ENCODE measurements at regions not wholly inside any gene's neighbourhood (a gene's known extent, or its start where the extent isn't known, plus 50 kb on each side); places are given as distances from the start of the nearest gene placed in this dataset.

- H3K27ac ChIP-seq: no peak overlapping the region
- no peaks in the 10 kb centered on the region for H3K36me3 ChIP-seq
- no peaks in the 10 kb centered on the region for H3K4me1 ChIP-seq
- H3K9me3 ChIP-seq: no peaks in the 10 kb centered on the region
- H3K27me3 ChIP-seq: no peaks in the 10 kb centered on the region
- 0% methylated on average over 2 of the region's 2 CpGs for WGBS (ENCODE audit: insufficient coverage, low coverage, low lambda C conversion rate, missing lambda C conversion rate)
- no peak overlapping the region for H3K4me3 ChIP-seq
- intact Hi-C loops (cut with DNase I): no loop called here
- ATAC-seq: no peak
- TF ChIP-seq, protein P1, sequence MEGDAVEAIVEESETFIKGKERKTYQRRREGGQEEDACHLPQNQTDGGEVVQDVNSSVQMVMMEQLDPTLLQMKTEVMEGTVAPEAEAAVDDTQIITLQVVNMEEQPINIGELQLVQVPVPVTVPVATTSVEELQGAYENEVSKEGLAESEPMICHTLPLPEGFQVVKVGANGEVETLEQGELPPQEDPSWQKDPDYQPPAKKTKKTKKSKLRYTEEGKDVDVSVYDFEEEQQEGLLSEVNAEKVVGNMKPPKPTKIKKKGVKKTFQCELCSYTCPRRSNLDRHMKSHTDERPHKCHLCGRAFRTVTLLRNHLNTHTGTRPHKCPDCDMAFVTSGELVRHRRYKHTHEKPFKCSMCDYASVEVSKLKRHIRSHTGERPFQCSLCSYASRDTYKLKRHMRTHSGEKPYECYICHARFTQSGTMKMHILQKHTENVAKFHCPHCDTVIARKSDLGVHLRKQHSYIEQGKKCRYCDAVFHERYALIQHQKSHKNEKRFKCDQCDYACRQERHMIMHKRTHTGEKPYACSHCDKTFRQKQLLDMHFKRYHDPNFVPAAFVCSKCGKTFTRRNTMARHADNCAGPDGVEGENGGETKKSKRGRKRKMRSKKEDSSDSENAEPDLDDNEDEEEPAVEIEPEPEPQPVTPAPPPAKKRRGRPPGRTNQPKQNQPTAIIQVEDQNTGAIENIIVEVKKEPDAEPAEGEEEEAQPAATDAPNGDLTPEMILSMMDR (IDR thresholded peaks at IDR 0.05): no peak
- TF ChIP-seq POLR2A (IDR thresholded peaks at IDR 0.05): no peak
- DNase-seq: no peak
Measured at GRCh38 chr5:166369807-166370206, 1921.6 kb upstream of the WWC1 start.

GRCh38 chr5:166370928-166371690 is 1920.3 kb upstream of the WWC1 start:
- Histone ChIP-seq H3K36me3 (no peaks in the 10 kb centered on the region), H3K4me3 (peak overlapping the region in 2 of 3 donors; percentile 4 to 15), H3K27me3 (no peaks in the 10 kb centered on the region), H3K4me1 (no peaks in the 10 kb centered on the region), H3K9me3 (no peaks in the 10 kb centered on the region), H3K27ac (no peak overlapping the region)
- ATAC-seq (peak in 1 of 4 donors; percentile 25), DNase-seq (no peak)
- TF ChIP-seq, protein P1 (IDR thresholded peaks at IDR 0.05): no peak
- no peak for TF ChIP-seq POLR2A (IDR thresholded peaks at IDR 0.05)
- 63% methylated on average over 6 of the region's 6 CpGs for WGBS (ENCODE audit: insufficient coverage, low coverage, low lambda C conversion rate, missing lambda C conversion rate)
- intact Hi-C loops (cut with DNase I): no loop called here

- Histone ChIP-seq H3K36me3 (no peaks in the 10 kb centered on the region), H3K4me3 (no peak overlapping the region), H3K27ac (no peak overlapping the region), H3K9me3 (no peaks in the 10 kb centered on the region), H3K4me1 (no peaks in the 10 kb centered on the region), H3K27me3 (no peaks in the 10 kb centered on the region)
- intact Hi-C loops (cut with DNase I): no loop called here
- DNase-seq: no peak
- TF ChIP-seq, protein P1 (IDR thresholded peaks at IDR 0.05): no peak
- TF ChIP-seq POLR2A (IDR thresholded peaks at IDR 0.05): no peak
- WGBS (ENCODE audit: insufficient coverage, low coverage, low lambda C conversion rate, missing lambda C conversion rate): 58% methylated on average over 2 of the region's 2 CpGs
- ATAC-seq: no peak
Measured at GRCh38 chr5:166373817-166374216, 1917.6 kb upstream of the WWC1 start.

GRCh38 chr5:166377756-166378155 is 1913.7 kb upstream of the WWC1 start:
- Histone ChIP-seq H3K4me3 (no peak overlapping the region), H3K27me3 (no peaks in the 10 kb centered on the region), H3K4me1 (no peaks in the 10 kb centered on the region), H3K9me3 (no peaks in the 10 kb centered on the region), H3K27ac (no peak overlapping the region), H3K36me3 (no peaks in the 10 kb centered on the region)
- TF ChIP-seq, protein P1 (IDR thresholded peaks at IDR 0.05): no peak
- TF ChIP-seq POLR2A (IDR thresholded peaks at IDR 0.05): no peak
- WGBS (ENCODE audit: insufficient coverage, low coverage, low lambda C conversion rate, missing lambda C conversion rate): 70% methylated on average over 6 of the region's 6 CpGs
- intact Hi-C loops (cut with DNase I): no loop called here
- ATAC-seq: no peak
- DNase-seq: no peak
